Iris pigment epithelial cell (primary cell): ENCODE measurements at regions not wholly inside any gene's neighbourhood (a gene's known extent, or its start where the extent isn't known, plus 50 kb on each side); places are given as distances from the start of the nearest gene placed in this dataset.
"Not testable (repeated sequence)": the region's sequence is repeated elsewhere in the genome, so short reads cannot be mapped to it uniquely, and the experiment has no call there.

Source experiments
- DNase-seq: peaks from one replicate; pipeline ENCODE4 v3.0.0-alpha.2; 2011; ENCODE audit warnings: low read depth

- no peak for DNase-seq
These were observed 352.1 kb upstream of the CCL2 start for GRCh38 chr17:33902901-33903449.

GRCh38 chr17:33904476-33904875, 350.6 kb upstream of the CCL2 start:
- DNase-seq: no peak

GRCh38 chr17:33905338-33905800, 349.7 kb upstream of the CCL2 start:
- no peak for DNase-seq

GRCh38 chr17:33908363-33909064, 346.6 kb upstream of the CCL2 start:
- DNase-seq: no peak

- DNase-seq: no peak
These were observed 344.8 kb upstream of the CCL2 start for GRCh38 chr17:33910200-33910857.

GRCh38 chr17:33914125-33914524, 341.0 kb upstream of the CCL2 start:
- DNase-seq: no peak

- DNase-seq: no peak
These were observed 332.1 kb upstream of the CCL2 start for GRCh38 chr17:33922971-33923370.

- no peak for DNase-seq
These were observed 331.0 kb upstream of the CCL2 start for GRCh38 chr17:33924104-33924503.

GRCh38 chr17:33925649-33926048, 329.4 kb upstream of the CCL2 start:
- DNase-seq: no peak

GRCh38 chr17:33927732-33928133, 327.4 kb upstream of the CCL2 start:
- DNase-seq: peak; percentile 7

- no peak for DNase-seq
These were observed 325.8 kb upstream of the CCL2 start for GRCh38 chr17:33929181-33929724.

- DNase-seq: not testable (repeated sequence)
These were observed 323.8 kb upstream of the CCL2 start for GRCh38 chr17:33931148-33931814.

- no peak for DNase-seq
These were observed 322.1 kb upstream of the CCL2 start for GRCh38 chr17:33932996-33933395.

- no peak for DNase-seq
These were observed 321.5 kb upstream of the CCL2 start for GRCh38 chr17:33933576-33933975.

- DNase-seq: no peak
These were observed 320.4 kb upstream of the CCL2 start for GRCh38 chr17:33934696-33935095.

- DNase-seq: no peak
These were observed 319.3 kb upstream of the CCL2 start for GRCh38 chr17:33935822-33936221.

- DNase-seq: no peak
These were observed 318.3 kb upstream of the CCL2 start for GRCh38 chr17:33936764-33937163.

GRCh38 chr17:33939959-33940358, 315.1 kb upstream of the CCL2 start:
- DNase-seq: no peak

- no peak for DNase-seq
These were observed 314.2 kb upstream of the CCL2 start for GRCh38 chr17:33940769-33941370.

- DNase-seq: no peak
These were observed 313.3 kb upstream of the CCL2 start for GRCh38 chr17:33941744-33942143.

GRCh38 chr17:33942414-33942813, 312.7 kb upstream of the CCL2 start:
- no peak for DNase-seq

GRCh38 chr17:33944412-33944811, 310.7 kb upstream of the CCL2 start:
- no peak for DNase-seq
